ENCODE measurements at regions not wholly inside any gene's neighbourhood (a gene's known extent, or its start where the extent isn't known, plus 50 kb on each side); places are given as distances from the start of the nearest gene placed in this dataset.
"Not testable (repeated sequence)": the region's sequence is repeated elsewhere in the genome, so short reads cannot be mapped to it uniquely, and the experiment has no call there.

DNA sequence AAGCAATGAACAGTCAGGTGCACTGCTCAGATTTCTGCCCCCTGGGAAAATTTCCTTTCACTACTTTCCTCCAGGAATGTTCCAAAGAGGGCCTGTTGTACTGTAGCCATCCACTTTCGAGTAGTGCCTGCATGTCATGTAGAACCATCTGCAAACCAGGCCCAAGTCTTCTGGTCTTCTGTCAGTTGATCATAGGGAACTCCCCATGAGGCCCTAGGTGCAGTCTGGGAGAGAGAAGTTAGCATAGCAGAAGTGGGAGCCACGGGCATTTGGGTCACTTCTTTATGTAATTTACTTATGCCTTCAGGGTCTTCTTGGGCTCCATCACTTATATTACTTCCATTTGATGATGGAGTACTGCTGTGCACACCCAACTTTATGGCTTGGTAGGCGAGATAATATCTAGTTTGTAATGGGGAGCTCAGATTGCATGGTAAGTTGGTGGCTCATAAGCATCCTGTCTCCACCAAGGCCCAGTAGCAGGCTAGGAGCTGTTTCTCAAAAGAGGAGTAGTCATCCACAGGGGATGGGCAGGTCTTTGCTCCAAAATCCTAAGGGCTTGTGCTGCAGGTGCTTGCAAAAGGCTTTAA, 151.4 kb downstream of the NFKBIZ start:
- peaks cover 0 to 3% of the 10 kb centered on the region in 2 donors for H3K27me3 Mint-ChIP-seq
- Histone ChIP-seq H3K4me1 (ENCODE audit: insufficient read depth, low read length) (no peaks in the 10 kb centered on the region), H3K9me3 (ENCODE audit: low read length) (no peaks in the 10 kb centered on the region), H3K27me3 (ENCODE audit: insufficient read depth, low read length, poor library complexity, severe bottlenecking) (no peaks in the 10 kb centered on the region), H3K27ac (ENCODE audit: low read depth, low read length) (no peak overlapping the region), H3K4me3 (ENCODE audit: low read length) (no peak overlapping the region), H3K36me3 (ENCODE audit: insufficient read depth, low read length) (no peaks in the 10 kb centered on the region)
- H3K4me1 Mint-ChIP-seq, result peaks cover 0 to under 1% (median 0%) of the 10 kb centered on the region in 3 donors
- H3K9me3 Mint-ChIP-seq, result no peaks in the 10 kb centered on the region
- CTCF ChIA-PET, result no interaction called here
- peaks cover 0 to 2% (median 0%) of the 10 kb centered on the region in 3 donors for H3K36me3 Mint-ChIP-seq
- POLR2A ChIA-PET, result no interaction called here
- no peak overlapping the region for H3K4me3 Mint-ChIP-seq
- no peak for DNase-seq
- no peak overlapping the region for H3K27ac Mint-ChIP-seq

- Histone ChIP-seq H3K4me3 (ENCODE audit: low read length) (no peak overlapping the region), H3K27ac (ENCODE audit: low read depth, low read length) (no peak overlapping the region), H3K9me3 (ENCODE audit: low read length) (no peaks in the 10 kb centered on the region), H3K36me3 (ENCODE audit: insufficient read depth, low read length) (no peaks in the 10 kb centered on the region), H3K4me1 (ENCODE audit: insufficient read depth, low read length) (no peaks in the 10 kb centered on the region), H3K27me3 (ENCODE audit: insufficient read depth, low read length, poor library complexity, severe bottlenecking) (no peaks in the 10 kb centered on the region)
- Mint-ChIP-seq H3K4me3 (no peak overlapping the region), H3K9me3 (no peaks in the 10 kb centered on the region), H3K27ac (no peak overlapping the region), H3K27me3 (peaks cover 0 to 6% of the 10 kb centered on the region in 2 donors), H3K36me3 (no peaks in the 10 kb centered on the region), H3K4me1 (no peaks in the 10 kb centered on the region)
- ChIA-PET CTCF (no interaction called here), POLR2A (no interaction called here)
- no peak for DNase-seq
These were observed 152.7 kb downstream of the NFKBIZ start for GRCh38 chr3:102002056-102002455.

- POLR2A ChIA-PET, result no interaction called here
- Histone ChIP-seq H3K4me3 (ENCODE audit: low read length) (no peak overlapping the region), H3K27me3 (ENCODE audit: insufficient read depth, low read length, poor library complexity, severe bottlenecking) (no peaks in the 10 kb centered on the region), H3K9me3 (ENCODE audit: low read length) (no peaks in the 10 kb centered on the region), H3K4me1 (ENCODE audit: insufficient read depth, low read length) (no peaks in the 10 kb centered on the region), H3K27ac (ENCODE audit: low read depth, low read length) (no peak overlapping the region), H3K36me3 (ENCODE audit: insufficient read depth, low read length) (no peaks in the 10 kb centered on the region)
- no peaks in the 10 kb centered on the region for H3K4me1 Mint-ChIP-seq
- no peaks in the 10 kb centered on the region for H3K36me3 Mint-ChIP-seq
- CTCF ChIA-PET, result interaction anchor here (1.0 kb wide), 1 partner anchor 9 kb away, joined by 3 read pairs; no protein-coding TSS in a partner anchor
- no peak overlapping the region for H3K27ac Mint-ChIP-seq
- H3K27me3 Mint-ChIP-seq, result peaks cover 0 to 4% of the 10 kb centered on the region in 2 donors
- H3K9me3 Mint-ChIP-seq, result peaks cover 0 to 1% (median 0%) of the 10 kb centered on the region in 5 donors
- no peak overlapping the region for H3K4me3 Mint-ChIP-seq
- DNase-seq, result no peak
These were observed 155.2 kb downstream of the NFKBIZ start for GRCh38 chr3:102004561-102004960.

GRCh38 chr3:102005551-102005950, 156.2 kb downstream of the NFKBIZ start:
- Histone ChIP-seq H3K9me3 (ENCODE audit: low read length) (no peaks in the 10 kb centered on the region), H3K27me3 (ENCODE audit: insufficient read depth, low read length, poor library complexity, severe bottlenecking) (no peaks in the 10 kb centered on the region), H3K4me3 (ENCODE audit: low read length) (no peak overlapping the region), H3K36me3 (ENCODE audit: insufficient read depth, low read length) (no peaks in the 10 kb centered on the region), H3K27ac (ENCODE audit: low read depth, low read length) (no peak overlapping the region), H3K4me1 (ENCODE audit: insufficient read depth, low read length) (no peaks in the 10 kb centered on the region)
- ChIA-PET CTCF (no interaction called here), POLR2A (no interaction called here)
- Mint-ChIP-seq H3K9me3 (peaks cover 0 to 1% (median 0%) of the 10 kb centered on the region in 5 donors), H3K27ac (no peak overlapping the region), H3K27me3 (peaks cover 0 to 4% of the 10 kb centered on the region in 2 donors), H3K36me3 (no peaks in the 10 kb centered on the region), H3K4me3 (no peak overlapping the region), H3K4me1 (no peaks in the 10 kb centered on the region)
- no peak for DNase-seq

GRCh38 chr3:102006812-102007485, 157.6 kb downstream of the NFKBIZ start:
- no peaks in the 10 kb centered on the region for H3K9me3 ChIP-seq (ENCODE audit: low read length)
- Mint-ChIP-seq H3K27me3 (peaks cover 0 to 4% of the 10 kb centered on the region in 2 donors), H3K27ac (no peak overlapping the region), H3K4me3 (no peak overlapping the region), H3K36me3 (no peaks in the 10 kb centered on the region), H3K9me3 (peaks cover 0 to 5% (median 1%) of the 10 kb centered on the region in 5 donors), H3K4me1 (no peaks in the 10 kb centered on the region)
- no peak for DNase-seq
- no peak overlapping the region for H3K4me3 ChIP-seq (ENCODE audit: low read length)
- CTCF ChIA-PET, result no interaction called here
- H3K27ac ChIP-seq (ENCODE audit: low read depth, low read length), result no peak overlapping the region
- H3K36me3 ChIP-seq (ENCODE audit: insufficient read depth, low read length), result no peaks in the 10 kb centered on the region
- no peaks in the 10 kb centered on the region for H3K27me3 ChIP-seq (ENCODE audit: insufficient read depth, low read length, poor library complexity, severe bottlenecking)
- H3K4me1 ChIP-seq (ENCODE audit: insufficient read depth, low read length), result no peaks in the 10 kb centered on the region
- POLR2A ChIA-PET, result interaction anchor here (0.6 kb wide), 1 partner anchor 117 kb away, joined by 3 read pairs; no protein-coding TSS in a partner anchor

DNA sequence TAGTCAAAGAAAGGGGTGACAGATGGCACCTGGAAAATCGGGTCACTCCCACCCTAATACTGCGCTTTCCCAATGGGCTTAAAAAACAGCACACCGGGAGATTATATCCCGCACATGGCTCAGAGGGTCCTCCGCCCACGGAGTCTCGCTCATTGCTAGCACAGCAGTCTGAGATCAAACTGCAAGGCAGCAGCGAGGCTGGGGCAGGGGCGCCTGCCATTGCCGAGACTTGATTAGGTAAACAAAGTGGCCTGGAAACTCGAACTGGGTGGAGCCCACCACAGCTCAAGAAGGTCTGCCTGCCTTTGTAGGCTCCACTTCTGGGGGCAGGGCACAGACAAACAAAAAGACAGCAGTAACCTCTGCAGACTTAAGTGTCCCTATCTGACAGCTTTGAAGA, 159.1 kb downstream of the NFKBIZ start:
- POLR2A ChIA-PET; H3K4me3 Mint-ChIP-seq; H3K36me3 Mint-ChIP-seq; H3K4me3 ChIP-seq (ENCODE audit: low read length); H3K27me3 Mint-ChIP-seq; H3K27me3 ChIP-seq (ENCODE audit: insufficient read depth, low read length, poor library complexity, severe bottlenecking); DNase-seq; CTCF ChIA-PET; H3K4me1 Mint-ChIP-seq; H3K27ac ChIP-seq (ENCODE audit: low read depth, low read length); H3K27ac Mint-ChIP-seq; H3K4me1 ChIP-seq (ENCODE audit: insufficient read depth, low read length); H3K36me3 ChIP-seq (ENCODE audit: insufficient read depth, low read length); H3K9me3 ChIP-seq (ENCODE audit: low read length); H3K9me3 Mint-ChIP-seq: not testable (repeated sequence)

GRCh38 chr3:102016417-102016816, 167.1 kb downstream of the NFKBIZ start:
- CTCF ChIA-PET, result no interaction called here
- Histone ChIP-seq H3K27ac (ENCODE audit: low read depth, low read length) (no peak overlapping the region), H3K4me3 (ENCODE audit: low read length) (no peak overlapping the region), H3K36me3 (ENCODE audit: insufficient read depth, low read length) (no peaks in the 10 kb centered on the region), H3K27me3 (ENCODE audit: insufficient read depth, low read length, poor library complexity, severe bottlenecking) (no peaks in the 10 kb centered on the region), H3K4me1 (ENCODE audit: insufficient read depth, low read length) (peaks cover 3% of the 10 kb centered on the region), H3K9me3 (ENCODE audit: low read length) (no peaks in the 10 kb centered on the region)
- H3K36me3 Mint-ChIP-seq, result peaks cover 0 to 6% (median 2%) of the 10 kb centered on the region in 3 donors
- DNase-seq, result no peak
- peaks cover 0 to 2% of the 10 kb centered on the region in 2 donors for H3K27me3 Mint-ChIP-seq
- H3K4me3 Mint-ChIP-seq, result no peak overlapping the region
- no peaks in the 10 kb centered on the region for H3K4me1 Mint-ChIP-seq
- POLR2A ChIA-PET, result no interaction called here
- H3K27ac Mint-ChIP-seq, result no peak overlapping the region
- H3K9me3 Mint-ChIP-seq, result peaks cover 0 to 4% (median 0%) of the 10 kb centered on the region in 5 donors

GRCh38 chr3:102017784-102018183, 168.5 kb downstream of the NFKBIZ start:
- Mint-ChIP-seq H3K4me1 (no peaks in the 10 kb centered on the region), H3K27ac (no peak overlapping the region), H3K4me3 (no peak overlapping the region), H3K9me3 (peaks cover 0 to under 1% (median 0%) of the 10 kb centered on the region in 5 donors), H3K27me3 (peaks cover 0 to under 1% of the 10 kb centered on the region in 2 donors), H3K36me3 (peaks cover 0 to 6% (median under 1%) of the 10 kb centered on the region in 3 donors)
- Histone ChIP-seq H3K36me3 (ENCODE audit: insufficient read depth, low read length) (no peaks in the 10 kb centered on the region), H3K27ac (ENCODE audit: low read depth, low read length) (no peak overlapping the region), H3K4me1 (ENCODE audit: insufficient read depth, low read length) (peaks cover 3% of the 10 kb centered on the region), H3K27me3 (ENCODE audit: insufficient read depth, low read length, poor library complexity, severe bottlenecking) (no peaks in the 10 kb centered on the region), H3K4me3 (ENCODE audit: low read length) (no peak overlapping the region), H3K9me3 (ENCODE audit: low read length) (no peaks in the 10 kb centered on the region)
- ChIA-PET POLR2A (no interaction called here), CTCF (no interaction called here)
- DNase-seq, result no peak

All from CD8-positive, alpha-beta memory T cell (primary cell).